ENCODE measurements at regions not wholly inside any gene's neighbourhood (a gene's known extent, or its start where the extent isn't known, plus 50 kb on each side); places are given as distances from the start of the nearest gene placed in this dataset.

DNA sequence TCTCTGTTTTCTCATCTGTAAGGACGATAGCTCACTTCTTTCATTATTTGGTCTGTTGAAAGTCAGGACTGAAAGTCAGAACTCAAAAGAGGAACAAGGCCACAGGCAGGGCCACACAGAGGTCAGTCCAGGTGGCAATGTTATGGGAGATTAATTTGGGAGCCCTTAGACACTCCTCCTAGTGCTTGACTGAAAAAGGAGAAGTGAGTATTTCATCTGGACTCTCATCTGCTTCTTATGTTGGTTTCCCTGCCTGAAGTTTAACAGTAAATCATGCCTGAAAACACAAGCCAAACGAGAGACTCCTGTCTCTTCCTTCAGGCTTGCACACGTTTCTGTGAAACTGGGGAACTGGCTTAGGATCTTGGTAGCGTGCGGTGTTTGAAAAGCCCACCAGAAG lies 248.5 kb downstream of the BUB3 start:
- DNase-seq (ENCODE audit: low read depth in 1 of 2, low spot score in 1 of 2), result no peak

DNA sequence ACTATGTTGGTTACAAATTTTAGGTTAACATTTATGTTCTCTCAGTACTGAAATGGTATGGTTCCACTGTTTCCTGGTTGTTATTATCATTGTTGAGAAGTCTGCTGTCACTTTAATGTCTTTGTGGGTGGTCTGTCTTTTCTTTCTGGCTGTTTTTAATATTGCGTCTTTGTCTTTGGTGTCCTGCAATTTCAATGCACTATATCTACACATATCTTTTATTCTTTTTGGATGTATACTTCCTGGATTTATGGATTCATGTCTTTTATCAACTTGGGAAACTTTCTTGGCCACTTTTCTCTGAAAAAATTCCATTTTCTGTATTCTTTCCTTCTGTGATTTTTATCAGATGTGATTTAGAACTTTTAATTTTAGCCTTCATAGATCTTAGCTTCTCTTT lies 250.2 kb downstream of the BUB3 start:
- no peak for DNase-seq (ENCODE audit: low read depth in 1 of 2, low spot score in 1 of 2)

DNA sequence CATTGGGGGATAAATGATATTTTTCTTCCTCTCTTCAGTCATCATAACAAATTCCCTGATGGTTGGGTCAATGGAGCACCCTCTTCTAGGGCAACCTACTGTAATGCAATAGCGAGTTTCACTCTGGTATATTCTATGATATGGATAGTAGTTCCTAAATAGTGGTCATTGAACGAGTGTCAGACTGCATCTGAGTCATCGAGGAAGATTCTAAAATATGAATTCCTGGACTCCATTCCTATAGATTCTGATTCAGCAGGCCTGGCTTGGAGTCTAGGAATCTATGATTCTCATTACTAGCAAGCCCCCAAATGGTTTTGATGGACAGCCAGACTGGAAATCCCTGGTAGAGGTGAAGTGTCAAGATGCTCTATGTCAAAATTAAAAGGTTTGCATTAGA lies 254.5 kb downstream of the BUB3 start:
- DNase-seq (ENCODE audit: low read depth in 1 of 2, low spot score in 1 of 2), result no peak

DNA sequence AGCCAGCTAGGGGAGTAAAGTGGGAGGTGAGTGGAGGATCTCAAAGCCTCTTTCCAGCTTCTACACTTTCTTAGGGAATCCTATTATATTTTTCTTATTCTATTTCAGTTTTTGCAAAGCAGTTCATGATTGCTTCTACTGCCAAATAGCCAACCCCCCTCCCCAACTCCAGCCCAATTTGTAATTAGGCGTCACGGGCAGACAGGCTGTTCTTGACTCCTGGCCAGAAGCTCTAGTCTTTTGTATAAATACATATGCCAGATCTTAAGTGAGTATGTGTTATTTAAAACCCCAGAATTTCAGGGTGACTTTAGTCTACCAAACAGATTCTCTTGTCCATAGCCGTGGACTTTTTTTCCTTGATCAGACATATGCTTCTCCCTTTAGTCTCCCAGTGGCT lies 255.2 kb downstream of the BUB3 start:
- no peak for DNase-seq (ENCODE audit: low read depth in 1 of 2, low spot score in 1 of 2)

DNA sequence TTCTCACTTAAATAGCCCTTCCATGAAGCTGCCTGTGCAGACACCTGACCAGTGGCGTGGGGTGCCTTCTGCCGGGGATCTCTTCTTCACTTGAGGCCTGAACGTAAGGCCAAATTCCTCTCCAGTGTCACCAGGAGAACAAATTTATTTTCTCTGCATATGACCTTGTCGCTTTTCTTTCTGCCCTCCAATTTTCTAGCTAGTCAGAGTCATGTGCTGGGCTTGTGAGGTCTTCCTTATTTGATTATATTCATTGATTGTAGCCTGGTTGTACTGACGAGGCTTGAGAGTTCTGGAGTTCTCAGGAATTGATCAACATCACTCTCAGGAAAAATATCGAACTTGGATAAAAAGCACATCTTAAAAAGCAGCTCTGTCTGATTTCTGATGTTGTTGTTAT lies 255.7 kb downstream of the BUB3 start:
- no peak for DNase-seq (ENCODE audit: low read depth in 1 of 2, low spot score in 1 of 2)

DNA sequence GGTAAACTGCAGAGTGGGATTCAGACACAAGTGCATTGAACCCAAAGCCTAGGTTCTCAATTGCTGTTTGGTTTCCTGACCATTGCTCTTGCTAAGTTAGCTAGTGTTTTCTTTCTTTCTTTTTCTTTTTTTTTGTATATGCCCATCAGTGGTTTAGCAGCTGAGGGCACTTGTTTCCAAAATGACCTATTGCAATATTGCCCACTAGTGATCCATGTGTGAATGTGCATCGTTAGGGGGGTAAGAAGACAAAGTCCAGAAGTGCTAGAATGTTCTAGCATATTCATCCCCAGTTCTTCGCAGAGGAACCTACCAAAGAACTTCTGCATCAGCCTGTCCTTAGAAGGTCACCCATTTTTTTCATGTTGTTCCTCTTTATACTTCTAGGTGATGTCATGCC lies 252.8 kb upstream of the GPR26 start:
- DNase-seq (ENCODE audit: low read depth in 1 of 2, low spot score in 1 of 2), result no peak

DNA sequence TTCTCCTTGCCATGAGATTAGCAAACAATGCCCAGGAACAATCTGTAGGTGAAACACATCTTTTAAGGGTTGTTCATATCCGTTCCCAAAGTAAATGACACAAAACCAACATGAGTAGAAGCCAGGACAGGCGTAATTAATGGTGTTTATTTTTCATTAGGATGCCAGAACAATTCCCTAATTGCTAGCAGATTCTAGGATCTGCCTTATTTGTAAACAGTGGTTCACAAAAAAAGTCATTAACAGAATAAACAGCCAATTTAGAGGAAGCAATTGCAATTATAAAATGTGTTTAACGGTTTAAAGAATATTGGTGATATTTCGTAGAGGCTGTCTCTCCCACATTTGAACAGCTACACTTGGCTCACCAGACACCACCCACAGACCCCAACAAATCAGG lies 250.6 kb upstream of the GPR26 start:
- no peak for DNase-seq (ENCODE audit: low read depth in 1 of 2, low spot score in 1 of 2)

DNA sequence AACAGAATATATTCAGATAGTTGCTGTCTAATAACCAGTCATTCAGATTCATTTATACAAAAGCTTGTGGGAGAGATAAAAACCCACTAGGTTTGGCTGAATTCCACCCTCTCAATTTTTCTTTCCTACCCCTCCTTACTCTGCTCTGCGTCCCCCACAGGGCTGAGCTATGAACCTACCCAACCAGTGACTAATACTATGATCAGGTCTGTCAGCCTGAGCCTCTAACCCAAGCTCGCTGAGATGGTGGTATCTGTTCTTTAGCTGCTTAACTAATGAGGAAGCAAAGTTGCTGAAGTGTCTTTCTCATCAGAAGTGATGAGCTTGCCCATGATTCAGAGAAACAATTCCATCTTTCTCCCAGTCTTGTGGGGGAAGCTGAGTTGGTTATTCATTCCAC lies 248.7 kb upstream of the GPR26 start:
- no peak for DNase-seq (ENCODE audit: low read depth in 1 of 2, low spot score in 1 of 2)

DNA sequence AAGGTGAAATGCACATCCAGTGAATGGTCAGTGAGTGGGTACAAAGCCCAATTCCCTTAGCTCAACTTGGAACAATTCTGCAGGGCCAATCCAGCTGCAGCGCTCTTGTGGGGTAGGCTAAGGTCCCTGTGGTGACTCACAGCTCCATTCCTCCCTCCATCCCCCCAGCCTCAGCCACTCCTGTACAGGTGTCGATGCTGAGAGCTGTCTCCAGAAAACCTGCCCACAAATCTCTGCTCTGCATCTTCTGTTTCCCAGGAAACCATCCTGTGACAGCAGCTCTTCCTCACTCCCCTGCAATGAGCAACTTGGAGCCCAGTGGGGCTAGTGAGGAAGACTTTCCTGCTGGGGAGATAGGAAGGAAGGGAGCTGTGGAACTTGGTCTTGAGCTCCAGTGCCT lies 244.7 kb upstream of the GPR26 start:
- DNase-seq (ENCODE audit: low read depth in 1 of 2, low spot score in 1 of 2), result no peak

DNA sequence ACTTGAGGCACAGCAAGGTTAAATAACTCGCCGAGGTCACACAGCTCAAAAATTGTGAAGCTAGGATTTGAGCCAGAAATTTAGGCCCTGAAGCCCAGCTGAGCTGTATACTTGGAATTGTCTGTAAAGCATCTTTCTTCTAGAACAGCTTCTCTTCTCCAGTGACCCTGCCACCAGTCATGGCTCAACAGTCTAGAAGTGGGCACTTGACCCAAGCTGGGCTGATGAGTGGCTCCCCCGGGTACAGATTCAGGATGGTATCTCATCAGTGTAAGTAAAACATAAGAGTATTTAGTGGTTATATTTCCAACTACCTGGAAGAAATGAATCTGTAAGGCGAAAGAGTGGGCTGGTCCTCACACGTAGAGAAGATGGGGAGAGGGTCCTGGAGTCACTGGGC lies 243.9 kb upstream of the GPR26 start:
- no peak for DNase-seq (ENCODE audit: low read depth in 1 of 2, low spot score in 1 of 2)

DNA sequence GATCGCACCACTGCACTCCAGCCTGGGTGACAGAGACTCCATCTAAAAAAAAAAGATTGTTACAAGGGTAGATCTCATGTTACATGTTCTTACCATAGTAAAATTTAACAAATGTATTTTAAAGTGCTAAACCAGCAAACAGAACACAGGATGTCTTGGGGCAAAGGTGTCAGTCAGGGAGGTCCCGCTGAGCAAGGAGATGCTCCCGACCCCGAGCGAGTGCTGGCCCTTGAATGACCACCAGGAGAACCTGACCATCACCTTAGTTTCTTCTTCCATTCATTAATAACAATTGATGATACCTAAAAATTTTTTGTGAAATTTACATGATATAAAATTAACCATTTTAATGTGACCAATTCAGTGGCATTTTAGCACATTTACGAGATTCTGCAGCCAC lies 241.6 kb upstream of the GPR26 start:
- DNase-seq (ENCODE audit: low read depth in 1 of 2, low spot score in 1 of 2), result no peak

DNA sequence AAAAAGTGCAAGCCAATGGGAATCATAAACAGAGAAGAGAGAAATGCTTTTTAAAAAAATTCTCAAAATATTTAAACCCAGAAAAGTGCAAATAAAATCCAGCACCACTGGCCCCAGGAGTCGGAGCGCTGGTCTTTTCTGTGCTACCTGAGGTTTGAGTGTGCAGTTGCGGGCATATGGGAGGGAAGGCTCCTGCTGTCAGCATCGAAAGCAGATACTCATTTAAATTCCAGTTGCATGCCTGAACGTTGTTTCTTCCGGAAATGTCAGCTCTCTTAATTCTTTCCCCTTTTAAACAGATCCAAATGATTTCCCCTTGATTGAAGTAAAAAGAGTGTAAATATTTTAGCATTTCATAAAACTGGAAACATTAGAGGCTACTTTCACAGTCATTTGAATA lies 240.5 kb upstream of the GPR26 start:
- no peak for DNase-seq (ENCODE audit: low read depth in 1 of 2, low spot score in 1 of 2)

DNA sequence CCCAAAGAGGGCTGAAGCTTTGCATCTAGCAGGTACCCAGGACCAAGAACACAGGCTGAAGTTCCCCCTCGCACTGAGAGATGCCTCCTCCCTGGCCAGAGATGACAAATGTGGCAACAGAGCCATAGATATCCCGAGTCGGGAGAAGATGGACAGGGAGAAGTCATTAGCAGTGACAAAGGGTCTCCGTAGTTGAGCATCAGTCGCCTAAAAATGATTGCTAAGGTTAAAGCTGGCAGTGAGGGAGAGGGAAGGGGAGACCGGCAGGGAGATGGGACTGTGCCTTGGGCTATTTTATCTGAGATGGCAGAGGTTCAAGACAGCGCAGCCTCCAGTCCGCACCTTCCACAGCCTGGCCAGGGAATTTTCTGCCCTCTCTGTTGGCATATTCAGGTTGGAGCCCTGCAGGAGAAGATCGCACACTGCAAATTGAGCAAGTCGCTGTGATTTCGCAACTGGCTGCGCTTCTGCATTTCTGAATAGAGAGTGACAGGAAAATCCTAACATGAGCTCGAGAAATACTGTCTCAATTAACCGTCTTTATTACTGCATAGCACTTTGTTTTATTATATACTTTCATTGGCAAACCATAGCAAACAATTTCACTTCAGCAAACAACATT lies 238.9 kb upstream of the GPR26 start:
- no peak for DNase-seq (ENCODE audit: low read depth in 1 of 2, low spot score in 1 of 2)

DNA sequence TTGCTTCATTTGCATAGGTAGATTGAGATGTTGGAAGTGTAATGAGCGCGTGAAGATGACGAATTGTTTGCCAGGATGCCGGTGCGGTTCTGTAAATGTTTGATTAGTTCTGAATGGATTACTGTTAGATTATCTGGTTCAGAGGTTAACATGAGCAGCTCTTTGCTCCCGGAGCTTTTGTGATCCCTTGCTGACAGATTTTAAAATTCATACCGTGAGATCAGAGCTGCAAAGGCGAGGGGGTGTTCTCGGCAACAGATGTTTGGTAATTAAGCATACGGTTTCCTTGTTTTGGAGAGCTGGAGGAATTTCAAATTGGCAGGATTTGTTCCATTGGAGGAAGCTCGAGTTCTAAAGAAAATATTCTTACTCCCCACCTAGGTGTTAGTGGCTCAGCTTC lies 237.8 kb upstream of the GPR26 start:
- no peak for DNase-seq (ENCODE audit: low read depth in 1 of 2, low spot score in 1 of 2)

DNA sequence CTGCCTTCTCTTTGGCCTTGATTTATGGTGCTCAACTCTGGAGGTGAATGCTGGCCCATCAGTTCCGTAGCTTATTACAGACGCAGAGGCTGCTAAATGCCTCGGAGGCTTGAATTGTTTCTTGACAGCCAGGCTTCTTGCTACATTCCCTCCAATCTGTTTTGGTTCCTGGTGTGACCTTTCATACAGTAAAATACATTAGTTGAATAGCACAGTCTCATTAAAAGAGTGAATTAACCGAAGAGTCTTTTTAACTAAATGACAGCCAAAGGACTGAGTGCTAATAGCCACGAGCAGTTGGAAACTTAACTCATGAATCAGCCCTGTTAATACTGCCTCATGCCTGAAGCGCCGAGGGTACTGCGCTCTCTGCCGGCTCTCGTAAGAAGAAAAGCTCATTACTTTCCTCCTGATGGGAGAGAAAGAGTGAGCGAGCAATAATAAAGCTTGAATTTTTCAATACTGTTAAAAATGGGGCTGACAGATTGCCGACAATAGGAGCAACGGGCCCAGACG lies 236.4 kb upstream of the GPR26 start:
- no peak for DNase-seq (ENCODE audit: low read depth in 1 of 2, low spot score in 1 of 2)

DNA sequence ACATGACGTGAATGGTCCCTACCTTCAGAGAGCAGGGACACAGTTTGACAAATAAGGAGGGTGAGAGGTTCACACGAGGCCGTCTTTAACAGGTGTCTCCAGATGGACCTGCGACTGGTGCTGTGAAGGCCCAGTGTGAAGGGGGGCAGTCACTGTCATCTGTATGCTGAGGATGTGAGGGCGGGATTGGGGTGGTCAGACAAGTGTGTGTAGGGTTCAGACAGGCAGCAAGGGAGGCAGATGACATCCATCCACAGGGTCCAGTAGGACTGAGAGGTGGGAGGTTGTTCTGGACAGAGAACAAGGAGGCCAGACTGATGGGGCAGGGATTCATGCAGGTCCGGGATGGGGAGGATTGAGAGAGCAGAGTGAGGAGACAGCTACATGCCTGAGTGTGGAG lies 232.6 kb upstream of the GPR26 start:
- DNase-seq (ENCODE audit: low read depth in 1 of 2, low spot score in 1 of 2), result no peak

DNA sequence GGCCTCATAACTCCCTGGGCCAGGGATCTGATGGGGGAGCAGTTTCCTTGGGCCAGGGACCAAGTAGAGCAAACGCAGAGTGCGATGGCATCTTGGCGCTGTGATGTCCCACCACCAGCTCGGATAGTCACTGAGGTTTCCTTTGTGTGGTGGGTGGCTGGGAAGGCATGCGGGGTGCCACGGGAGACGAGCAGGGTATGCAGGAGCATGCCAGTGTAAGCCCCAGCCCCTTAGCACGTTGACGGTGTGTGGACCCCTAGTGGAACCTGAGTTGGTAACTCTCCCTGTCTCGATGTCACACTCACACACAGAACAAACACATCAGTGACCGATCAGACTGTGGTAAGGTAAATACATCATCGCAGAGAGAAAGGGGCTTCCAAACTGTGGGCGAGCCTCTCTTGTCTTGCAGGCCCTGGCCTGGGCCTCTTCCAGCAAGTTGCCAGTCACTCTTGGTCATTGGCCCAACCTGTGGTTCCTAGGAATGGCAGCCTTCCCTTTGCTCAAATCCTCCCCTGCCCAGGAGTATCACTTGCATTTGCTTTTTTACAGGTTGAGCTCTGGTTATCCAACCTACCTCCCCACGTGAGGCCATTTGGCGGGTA lies 231.6 kb upstream of the GPR26 start:
- no peak for DNase-seq (ENCODE audit: low read depth in 1 of 2, low spot score in 1 of 2)

DNA sequence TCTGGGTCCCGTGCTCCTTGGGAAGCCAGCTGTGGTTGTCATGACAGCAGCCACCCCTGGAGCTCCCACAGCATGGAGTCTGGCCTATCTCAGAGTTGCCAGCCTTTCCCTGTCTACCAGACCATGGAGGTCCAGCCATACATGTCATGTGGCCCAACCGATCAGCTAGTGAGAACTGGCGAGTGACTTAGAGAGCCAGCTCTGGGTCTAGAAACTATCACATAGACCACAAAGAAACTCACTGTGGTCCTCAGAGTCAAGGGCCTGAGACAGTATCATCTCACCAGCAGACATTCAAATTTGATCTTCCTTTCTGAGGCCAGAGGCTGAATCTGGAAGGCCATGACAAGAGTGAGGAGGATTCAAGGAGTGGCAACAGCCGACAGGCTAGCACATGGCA lies 223.3 kb upstream of the GPR26 start:
- no peak for DNase-seq (ENCODE audit: low read depth in 1 of 2, low spot score in 1 of 2)

DNA sequence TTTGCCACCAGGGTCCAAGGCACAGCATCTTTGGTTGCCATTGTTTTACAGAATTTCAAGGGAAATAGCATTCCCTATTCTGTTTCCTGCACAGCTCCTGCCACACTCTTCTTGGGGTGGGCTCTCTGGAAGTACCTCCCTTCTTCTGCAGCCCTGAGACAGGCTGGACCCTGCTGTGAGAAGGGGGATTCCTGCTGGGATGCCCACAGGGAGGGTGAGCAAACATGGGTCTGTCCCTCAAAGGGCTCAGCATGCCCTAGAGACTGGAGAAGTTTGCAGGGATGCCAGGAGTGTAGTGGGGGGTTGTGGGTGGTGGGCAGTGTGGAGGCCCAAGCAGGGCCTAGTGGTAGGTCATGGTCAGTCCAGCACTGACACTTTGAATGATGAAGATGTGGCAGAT lies 222.2 kb upstream of the GPR26 start:
- no peak for DNase-seq (ENCODE audit: low read depth in 1 of 2, low spot score in 1 of 2)

DNA sequence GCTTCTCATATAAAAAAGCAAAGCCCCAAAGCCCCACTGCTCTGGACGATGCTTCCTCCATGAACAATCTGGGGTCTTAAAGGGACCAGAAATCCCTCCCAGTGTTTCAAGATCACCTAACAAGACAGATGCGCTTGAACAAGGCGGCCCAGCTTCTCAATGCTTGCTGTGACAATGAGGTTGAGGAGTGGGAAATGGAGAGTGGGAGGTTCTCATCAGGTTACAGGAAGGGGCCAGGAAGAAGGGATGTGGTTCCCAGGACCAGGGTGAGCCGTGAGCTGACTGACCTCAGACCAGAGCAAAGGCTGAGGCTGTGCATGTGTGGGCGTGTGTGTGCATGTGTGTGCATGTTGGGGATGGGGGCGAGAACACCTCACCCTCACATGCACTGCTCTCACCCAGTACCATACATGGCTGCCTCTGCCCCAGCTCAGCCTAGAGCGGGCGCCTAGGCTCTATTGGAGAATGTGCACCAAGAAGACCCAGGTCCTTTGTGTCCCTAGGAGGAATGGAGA lies 220.8 kb upstream of the GPR26 start:
- DNase-seq (ENCODE audit: low read depth in 1 of 2, low spot score in 1 of 2), result no peak

DNA sequence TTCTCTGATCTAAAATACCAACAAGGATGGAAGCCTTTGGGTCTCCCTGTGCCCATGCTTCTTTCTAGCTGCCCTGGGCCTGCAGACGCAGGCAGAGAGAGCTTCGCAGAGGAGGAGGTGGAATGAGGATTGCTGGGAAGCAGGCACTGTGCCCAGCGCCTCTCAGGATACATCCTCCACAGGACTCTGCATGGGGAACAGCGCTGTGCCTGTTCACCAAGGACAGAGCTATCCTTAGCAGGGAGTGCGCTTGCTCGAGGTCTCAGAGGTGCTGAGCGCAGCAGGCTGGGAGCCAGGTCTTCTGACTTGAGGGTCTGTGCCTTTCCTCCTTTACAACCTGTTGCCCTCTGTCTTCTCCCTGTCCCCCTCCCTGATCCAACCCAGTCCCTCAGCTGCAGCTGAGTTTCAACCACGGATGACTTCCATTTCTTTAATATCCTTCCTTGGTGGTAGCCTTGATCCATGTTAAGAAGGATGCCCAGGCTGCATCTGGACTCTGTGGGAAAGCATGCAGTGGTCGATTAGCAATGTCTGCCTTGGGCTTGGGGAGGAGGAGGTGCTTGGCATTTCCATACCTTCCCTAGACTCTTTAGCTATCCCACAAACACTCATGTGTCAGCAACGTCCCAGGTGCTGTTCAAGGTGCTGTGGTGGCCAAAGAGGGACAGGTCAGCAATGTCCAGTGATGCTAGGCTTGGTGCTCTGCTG lies 219.6 kb upstream of the GPR26 start:
- no peak for DNase-seq (ENCODE audit: low read depth in 1 of 2, low spot score in 1 of 2)

DNA sequence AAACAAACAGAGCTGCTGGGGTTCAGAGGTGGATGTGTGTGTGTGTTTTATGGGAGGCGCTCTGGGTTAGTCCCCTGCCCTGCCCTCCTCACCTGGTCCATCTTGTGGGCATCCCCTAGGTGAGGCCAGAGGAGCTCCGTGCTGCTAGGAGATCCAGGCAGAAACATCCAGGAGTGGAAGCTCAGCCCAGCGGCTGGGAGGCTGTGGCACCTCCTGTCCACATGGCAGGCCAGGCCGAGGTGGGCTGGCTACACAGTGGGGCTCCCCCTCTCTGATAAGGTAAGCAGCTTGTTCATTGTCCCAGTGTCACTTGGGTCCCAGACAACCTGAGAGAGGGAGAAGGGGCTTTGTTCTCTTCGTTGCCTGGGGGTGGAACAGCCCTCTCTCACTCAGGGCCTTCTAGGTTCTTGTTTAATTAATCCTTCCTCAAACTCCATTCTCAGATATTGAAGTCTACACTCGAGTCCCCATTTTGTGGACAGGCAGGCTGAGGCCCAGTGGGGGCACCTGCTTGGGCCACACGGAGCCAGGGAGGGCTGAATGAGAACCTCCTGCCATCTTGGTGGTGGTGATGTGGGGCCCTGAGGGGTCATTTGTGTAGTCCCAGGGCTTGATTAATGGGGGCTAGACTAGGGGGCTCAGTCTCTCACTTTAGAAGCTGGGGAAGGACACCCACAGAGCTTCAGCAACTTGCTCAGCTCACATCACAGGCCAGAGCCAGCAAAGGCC lies 216.8 kb upstream of the GPR26 start:
- DNase-seq (ENCODE audit: low read depth in 1 of 2, low spot score in 1 of 2), result no peak

All from stimulated activated CD4-positive, alpha-beta T cell treated with anti-CD3 and anti-CD28 coated beads, Interleukin-15, amount 100 ng/mL, for 1 hour (primary cell).